Ovary (tissue), 7 donors: ENCODE measurements at regions not wholly inside any gene's neighbourhood (a gene's known extent, or its start where the extent isn't known, plus 50 kb on each side); places are given as distances from the start of the nearest gene placed in this dataset.

ENCODE experiments used
- DNase-seq, 5 donors: peaks; one replicate each; pipeline ENCODE4 v3.0.0-alpha.2; 2019 to 2020
- H3K27ac ChIP-seq, 2 donors: fragments of 200-600 bp; one replicate each; pipeline versions ENCODE4 v1.5.1 to v1.8.0; 2019 to 2022
- H3K27me3 ChIP-seq: fragments of 200-600 bp; one replicate; pipeline ENCODE4 v1.8.0; 2022
- H3K36me3 ChIP-seq: fragments of 200-600 bp; sonication (generic); one replicate; pipeline ENCODE4 v1.5.1; 2019
- H3K4me1 ChIP-seq: one replicate; pipeline ENCODE4 v1.8.1; 2013; ENCODE audit warnings: mild to moderate bottlenecking, moderate library complexity; ENCODE audit not compliant: insufficient read depth
- H3K4me3 ChIP-seq: fragments of 200-600 bp; sonication (generic); one replicate; pipeline ENCODE4 v1.5.1; 2017
- H3K9me3 ChIP-seq, 2 donors: fragments of 200-600 bp in 1 of 2; sonication (generic) in 1 of 2; one replicate each; pipeline versions ENCODE4 v1.5.1 to v1.8.1; 2013 to 2019; ENCODE audit warnings: mild to moderate bottlenecking in 1 of 2, moderate library complexity in 1 of 2
- CTCF ChIP-seq, 3 donors: fragments of 450-650 bp in 2 of 3; fragments of 200-600 bp in 1 of 3; IDR thresholded peaks; one replicate each; pipeline versions ENCODE4 v1.5.1 to v1.8.0; 2016 to 2022; ENCODE audit warnings: antibody characterized with exemption in 3 of 3, mild to moderate bottlenecking in 1 of 3
- EP300 ChIP-seq: sonication (generic); formaldehyde crosslinking; IDR thresholded peaks from one replicate; pipeline ENCODE4 v1.6.1; 2017; ENCODE audit warnings: antibody characterized with exemption
- POLR2A ChIP-seq: fragments of 450-650 bp; IDR thresholded peaks from one replicate; pipeline ENCODE4 v1.6.1; 2017; ENCODE audit warnings: antibody characterized with exemption, mild to moderate bottlenecking, moderate library complexity
- WGBS, 3 donors: extraction: QIAGEN DNeasy Blood & Tissue Kit in 1 of 3; methylation state at CpG; one replicate each; pipeline versions ENCODE4 v1.1.5 to v1.1.7; 2013 to 2017; 5-methylcytosine and 5-hydroxymethylcytosine counted together
- intact Hi-C, 4 donors: fragments of 100-400 bp; cut with DNase I; formaldehyde crosslinking; loops; one replicate each; pipeline versions ENCODE4 v1.11.0 to v1.15.1; 2022 to 2023
- donor health status: DM: no; HTN: no; CAD: no; lungs with moderate emphysema.
- donor health status: DM: no; HTN: no; CAD: no.
- donor health status: Bipolar disorder and iron deficiency.
- donor health status: DM: no; HTN: no; CAD: no.
- donor health status: DM: yes; HTN: yes; CAD: no.

DNA sequence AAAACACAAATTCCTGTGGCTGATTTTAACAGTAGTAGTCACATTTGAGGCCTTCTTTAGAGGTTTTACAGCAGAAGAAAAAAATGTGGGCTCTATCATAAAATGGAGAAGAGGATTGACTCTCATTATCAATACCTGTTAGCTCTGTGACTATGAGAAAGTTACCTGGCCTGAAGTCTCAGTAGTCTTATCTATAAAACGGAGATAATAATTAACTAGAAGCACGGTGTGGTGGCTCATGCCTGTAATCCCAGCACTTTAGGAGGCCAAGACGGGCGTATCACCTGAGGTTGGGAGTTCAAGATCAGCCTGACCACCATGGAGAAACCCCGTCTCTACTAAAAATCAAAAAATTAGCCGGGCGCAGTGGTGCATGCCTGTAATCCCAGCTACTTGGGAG is 90.4 kb upstream of the PLPPR4 start:
- Histone ChIP-seq H3K36me3 (no peaks in the 10 kb centered on the region), H3K4me3 (no peak overlapping the region), H3K4me1 (peaks cover 2% of the 10 kb centered on the region), H3K27me3 (no peaks in the 10 kb centered on the region), H3K27ac (no peak overlapping the region), H3K9me3 (no peaks in the 10 kb centered on the region)
- TF ChIP-seq CTCF (IDR thresholded peaks at IDR 0.05) = no peak
- TF ChIP-seq EP300 = no peak
- no peak for TF ChIP-seq POLR2A
- intact Hi-C loops = loop anchor here in 2 of 4 donors (10.0 kb wide), 1 partner anchor 541 kb away; no protein-coding TSS in a partner anchor
- 92 to 93% (median 93%) methylated on average over 7 of the region's 7 CpGs for WGBS, 3 donors
- no peak for DNase-seq

DNA sequence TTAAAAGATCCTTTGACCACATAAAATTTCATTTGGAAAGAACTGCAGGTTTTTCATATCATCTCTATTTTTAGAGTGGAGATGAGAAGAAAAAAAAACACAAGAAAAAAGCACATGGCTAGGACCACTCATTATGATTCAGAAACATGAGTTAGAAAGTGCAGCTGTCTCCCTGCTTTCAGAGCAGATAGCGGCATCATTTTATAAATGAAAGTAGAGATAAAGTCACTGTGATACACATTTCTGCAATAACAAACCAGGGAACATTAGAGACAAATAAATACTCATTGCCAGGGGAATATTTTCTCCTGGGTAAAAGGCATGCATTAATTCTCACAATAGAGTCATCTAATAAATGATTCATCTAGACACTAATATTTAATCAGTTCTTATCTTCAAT is 87.5 kb upstream of the PLPPR4 start:
- TF ChIP-seq POLR2A (no peak), EP300 (no peak), CTCF (IDR thresholded peaks at IDR 0.05) (no peak)
- no peaks in the 10 kb centered on the region for H3K36me3 ChIP-seq
- no peak overlapping the region for H3K27ac ChIP-seq
- 6 to 25% (median 12%) methylated on average over 1 of the region's 1 CpG for WGBS, 3 donors
- no peak for DNase-seq
- intact Hi-C loops = loop anchor here in 2 of 4 donors (10.0 kb wide), 1 partner anchor 538 kb away; no protein-coding TSS in a partner anchor
- no peaks in the 10 kb centered on the region for H3K4me1 ChIP-seq
- H3K4me3 ChIP-seq = no peak overlapping the region
- no peaks in the 10 kb centered on the region for H3K27me3 ChIP-seq
- H3K9me3 ChIP-seq = no peaks in the 10 kb centered on the region

DNA sequence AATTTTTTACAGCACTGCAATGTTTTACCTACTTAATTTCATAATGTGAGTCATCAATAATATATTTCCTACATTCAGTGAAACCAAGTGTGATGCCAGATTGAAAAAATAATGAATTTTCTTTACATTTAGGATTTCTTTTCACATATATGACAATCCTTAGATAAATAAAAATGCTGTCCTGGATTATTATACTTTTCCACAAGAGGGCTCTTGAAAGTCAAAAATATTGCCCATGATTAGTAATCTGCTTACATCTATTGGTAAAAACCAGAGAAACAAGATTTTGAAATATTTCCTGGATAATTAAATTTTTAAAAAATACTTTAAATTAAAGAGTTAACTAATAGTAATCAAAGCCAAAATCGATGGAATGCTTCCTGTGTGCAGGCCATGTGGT is 86.8 kb upstream of the PLPPR4 start:
- 27 to 37% (median 36%) methylated on average over 1 of the region's 1 CpG for WGBS, 3 donors
- Histone ChIP-seq H3K4me3 (no peak overlapping the region), H3K9me3 (no peaks in the 10 kb centered on the region), H3K36me3 (no peaks in the 10 kb centered on the region), H3K27me3 (no peaks in the 10 kb centered on the region), H3K27ac (no peak overlapping the region), H3K4me1 (no peaks in the 10 kb centered on the region)
- no peak for DNase-seq
- intact Hi-C loops = loop anchor here in 2 of 4 donors (10.0 kb wide), 1 partner anchor 537 kb away; no protein-coding TSS in a partner anchor
- TF ChIP-seq EP300 (no peak), POLR2A (no peak), CTCF (IDR thresholded peaks at IDR 0.05) (no peak)

GRCh38 chr1:99180343-99180808 is 83.9 kb upstream of the PLPPR4 start:
- Histone ChIP-seq H3K36me3 (no peaks in the 10 kb centered on the region), H3K27me3 (no peaks in the 10 kb centered on the region), H3K9me3 (no peaks in the 10 kb centered on the region), H3K4me3 (no peak overlapping the region), H3K27ac (no peak overlapping the region), H3K4me1 (no peaks in the 10 kb centered on the region)
- TF ChIP-seq CTCF (IDR thresholded peaks at IDR 0.05) (peak; percentile 44 to 68 (median 67)), EP300 (no peak), POLR2A (no peak)
- intact Hi-C loops = loop anchor here in 2 of 4 donors (5.0 to 10.0 kb wide), 3 partner anchors 524 to 554 kb away; no protein-coding TSS in a partner anchor
- 3 to 6% (median 5%) methylated on average over 3 of the region's 3 CpGs for WGBS, 3 donors
- DNase-seq = peak; percentile 55 to 82 (median 62)
